ENCODE measurements at regions not wholly inside any gene's neighbourhood (a gene's known extent, or its start where the extent isn't known, plus 50 kb on each side); places are given as distances from the start of the nearest gene placed in this dataset.
"Not testable (repeated sequence)": the region's sequence is repeated elsewhere in the genome, so short reads cannot be mapped to it uniquely, and the experiment has no call there.

DNA sequence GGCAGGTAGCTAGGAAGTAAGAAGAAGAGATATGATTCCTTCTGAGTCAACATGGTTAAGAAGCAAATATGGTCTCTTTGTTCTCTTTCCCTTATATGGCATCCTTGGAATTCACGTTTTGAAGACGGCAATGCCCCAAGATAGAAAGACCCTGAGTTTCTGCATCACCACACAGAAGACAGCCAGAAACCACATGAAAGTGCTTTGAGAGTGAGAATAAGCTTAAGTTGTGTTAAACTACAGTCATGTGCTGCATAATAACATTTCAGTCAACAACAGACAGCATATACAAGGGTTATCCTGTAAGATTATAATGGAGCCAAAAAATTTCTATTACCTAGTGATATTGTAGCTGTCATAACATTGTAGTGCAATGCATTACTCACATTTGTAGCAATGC, 89.9 kb upstream of the STEAP1 start:
- H3K4me3 ChIP-seq (ENCODE audit: low read depth, low read length), result no peak overlapping the region
- DNase-seq (ENCODE audit: low read depth), result no peak
- TF ChIP-seq, protein P1, sequence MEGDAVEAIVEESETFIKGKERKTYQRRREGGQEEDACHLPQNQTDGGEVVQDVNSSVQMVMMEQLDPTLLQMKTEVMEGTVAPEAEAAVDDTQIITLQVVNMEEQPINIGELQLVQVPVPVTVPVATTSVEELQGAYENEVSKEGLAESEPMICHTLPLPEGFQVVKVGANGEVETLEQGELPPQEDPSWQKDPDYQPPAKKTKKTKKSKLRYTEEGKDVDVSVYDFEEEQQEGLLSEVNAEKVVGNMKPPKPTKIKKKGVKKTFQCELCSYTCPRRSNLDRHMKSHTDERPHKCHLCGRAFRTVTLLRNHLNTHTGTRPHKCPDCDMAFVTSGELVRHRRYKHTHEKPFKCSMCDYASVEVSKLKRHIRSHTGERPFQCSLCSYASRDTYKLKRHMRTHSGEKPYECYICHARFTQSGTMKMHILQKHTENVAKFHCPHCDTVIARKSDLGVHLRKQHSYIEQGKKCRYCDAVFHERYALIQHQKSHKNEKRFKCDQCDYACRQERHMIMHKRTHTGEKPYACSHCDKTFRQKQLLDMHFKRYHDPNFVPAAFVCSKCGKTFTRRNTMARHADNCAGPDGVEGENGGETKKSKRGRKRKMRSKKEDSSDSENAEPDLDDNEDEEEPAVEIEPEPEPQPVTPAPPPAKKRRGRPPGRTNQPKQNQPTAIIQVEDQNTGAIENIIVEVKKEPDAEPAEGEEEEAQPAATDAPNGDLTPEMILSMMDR (IDR thresholded peaks at IDR 0.05; ENCODE audit: low read depth, low read length, missing control alignments), result no peak

DNA sequence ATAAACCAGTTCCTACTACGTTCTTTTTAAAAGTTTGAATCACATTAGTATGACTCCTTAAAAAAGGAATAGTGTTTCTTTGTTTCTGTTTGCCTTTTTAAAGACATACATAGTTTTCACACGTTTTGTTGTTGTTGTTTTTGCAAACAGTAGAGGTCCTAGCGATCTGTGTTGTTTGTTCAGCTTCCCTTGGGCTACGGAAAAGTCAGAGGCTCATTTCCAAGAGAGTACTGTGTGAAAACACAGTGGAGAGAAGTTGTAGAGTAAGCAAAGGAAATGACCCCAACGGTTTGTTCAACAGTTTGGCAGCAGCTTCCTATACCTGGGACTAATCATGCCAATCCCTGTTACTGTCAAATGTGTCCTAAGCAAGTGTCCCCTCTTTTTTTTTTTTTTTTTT, 87.1 kb upstream of the STEAP1 start:
- DNase-seq (ENCODE audit: low read depth), result no peak
- TF ChIP-seq, protein P1 (IDR thresholded peaks at IDR 0.05; ENCODE audit: low read depth, low read length, missing control alignments), result no peak
- H3K4me3 ChIP-seq (ENCODE audit: low read depth, low read length), result no peak overlapping the region

DNA sequence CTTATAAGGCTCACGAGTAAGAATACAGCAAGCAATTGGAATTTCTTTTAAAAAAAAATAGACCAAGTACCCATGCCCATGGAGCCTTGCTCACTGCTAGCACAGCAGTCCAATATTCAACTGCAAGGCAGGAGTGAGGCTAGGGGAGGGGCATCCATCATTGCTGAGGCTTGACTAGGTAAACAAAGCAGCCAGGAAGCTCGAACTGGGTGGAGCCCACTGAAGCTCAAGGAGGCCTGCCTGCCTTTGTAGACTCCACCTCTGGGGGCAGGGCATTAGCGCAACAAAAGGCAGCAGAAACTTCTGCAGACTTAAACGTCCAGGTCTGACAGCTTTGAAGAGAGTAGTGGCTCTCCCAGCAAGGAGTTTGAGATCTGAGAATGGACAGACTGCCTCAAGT, 84.0 kb upstream of the STEAP1 start:
- not testable (repeated sequence) for H3K4me3 ChIP-seq (ENCODE audit: low read depth, low read length)

DNA sequence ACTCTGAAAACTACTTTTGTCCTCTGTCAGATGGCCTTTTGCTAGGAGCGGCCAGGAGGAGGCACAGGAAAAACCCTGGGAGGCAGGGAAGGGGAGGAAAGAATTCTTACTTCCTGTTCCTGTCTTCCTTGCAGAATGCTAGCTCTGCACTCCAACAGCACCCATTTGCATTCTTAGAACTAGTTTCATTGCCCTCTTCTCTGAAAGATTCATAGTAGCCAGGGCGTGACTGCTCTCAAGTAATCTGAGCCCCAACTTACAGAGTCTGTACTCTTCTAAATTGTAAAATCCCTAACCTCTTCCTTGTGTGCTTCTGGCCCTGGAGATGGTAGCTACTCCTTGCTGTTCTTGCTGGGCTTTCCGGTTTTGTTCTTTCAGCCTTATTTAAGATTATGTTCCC, 75.3 kb upstream of the STEAP1 start:
- DNase-seq (ENCODE audit: low read depth), result no peak
- TF ChIP-seq, protein P1 (IDR thresholded peaks at IDR 0.05; ENCODE audit: low read depth, low read length, missing control alignments), result no peak
- no peak overlapping the region for H3K4me3 ChIP-seq (ENCODE audit: low read depth, low read length)

More for the DNA sequence above, 84.0 kb upstream of the STEAP1 start:
- DNase-seq (ENCODE audit: low read depth), result not testable (repeated sequence)

DNA sequence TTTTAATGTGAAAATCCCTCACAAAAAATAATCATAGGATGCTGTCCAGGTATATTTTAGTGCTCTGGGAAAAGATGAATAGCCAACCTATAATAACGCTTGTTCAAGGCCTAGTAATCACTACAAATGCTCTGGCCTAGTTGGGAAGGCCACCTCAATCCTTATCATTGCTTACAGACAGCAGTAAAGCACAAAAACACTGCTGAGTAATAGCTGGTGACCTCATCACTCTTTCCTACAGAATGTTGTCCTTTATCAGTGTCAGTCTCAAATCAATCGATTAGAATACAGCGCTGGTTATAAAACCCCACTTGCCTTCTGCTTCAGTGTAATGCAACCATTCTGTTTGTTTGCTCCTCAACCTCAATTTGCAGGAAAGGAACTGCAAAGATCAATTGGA, 72.6 kb upstream of the STEAP1 start:
- no peak overlapping the region for H3K4me3 ChIP-seq (ENCODE audit: low read depth, low read length)
- no peak for DNase-seq (ENCODE audit: low read depth)
- TF ChIP-seq, protein P1 (IDR thresholded peaks at IDR 0.05; ENCODE audit: low read depth, low read length, missing control alignments), result no peak

DNA sequence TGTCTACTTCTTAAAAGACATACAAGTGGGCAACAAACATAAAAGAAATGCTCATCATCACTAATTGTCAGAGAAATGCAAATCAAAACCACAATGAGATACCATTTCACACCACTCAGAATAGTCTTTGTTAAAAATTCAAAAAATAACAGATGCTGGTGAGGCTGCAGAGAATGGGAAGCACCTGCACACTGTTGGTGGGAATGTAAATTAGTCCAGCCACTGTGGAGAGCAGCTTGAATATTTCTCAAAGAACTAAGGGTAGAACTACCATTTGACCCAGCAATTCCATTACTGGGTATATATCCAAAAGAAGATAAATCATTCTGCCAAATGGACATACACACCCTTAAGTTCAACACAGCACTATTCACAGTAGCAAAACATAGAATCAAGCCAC, 61.8 kb upstream of the STEAP1 start:
- TF ChIP-seq, protein P1 (IDR thresholded peaks at IDR 0.05; ENCODE audit: low read depth, low read length, missing control alignments), result no peak
- DNase-seq (ENCODE audit: low read depth), result no peak
- no peak overlapping the region for H3K4me3 ChIP-seq (ENCODE audit: low read depth, low read length)

DNA sequence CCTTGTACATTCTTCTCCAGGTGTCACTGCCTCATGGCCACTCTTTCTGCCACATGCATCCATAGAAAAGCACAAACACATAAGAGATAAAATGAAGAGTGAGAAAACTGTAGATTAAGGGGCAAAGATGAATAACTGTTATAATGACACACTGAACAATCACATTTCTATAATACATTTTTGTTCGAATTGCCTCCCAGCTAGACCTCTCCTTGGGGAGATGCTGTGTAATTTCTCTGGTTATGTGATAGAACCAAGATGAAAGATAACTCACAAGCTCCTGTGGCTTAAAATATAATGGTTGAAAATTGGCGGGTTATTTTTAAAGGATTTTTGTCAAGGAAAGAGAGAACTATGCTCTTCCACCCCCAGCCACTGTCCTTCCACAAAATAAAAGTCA, 60.2 kb upstream of the STEAP1 start:
- no peak overlapping the region for H3K4me3 ChIP-seq (ENCODE audit: low read depth, low read length)

More for the DNA sequence above, 60.2 kb upstream of the STEAP1 start:
- no peak for DNase-seq (ENCODE audit: low read depth)
- TF ChIP-seq, protein P1 (IDR thresholded peaks at IDR 0.05; ENCODE audit: low read depth, low read length, missing control alignments), result no peak

All from GM12864 (cell line).